Tibial artery (tissue), 4 donors: ENCODE measurements at regions not wholly inside any gene's neighbourhood (a gene's known extent, or its start where the extent isn't known, plus 50 kb on each side); places are given as distances from the start of the nearest gene placed in this dataset.
"Not testable (repeated sequence)": the region's sequence is repeated elsewhere in the genome, so short reads cannot be mapped to it uniquely, and the experiment has no call there.

Experiments
- DNase-seq, 2 donors: peaks; one replicate each; pipeline ENCODE4 v3.0.0-alpha.2; 2019
- H3K27ac ChIP-seq, 2 donors: fragments of 200-600 bp; sonication (generic) in 1 of 2; 1 replicate in 1 of 2; 2 replicates in 1 of 2; pipeline ENCODE4 v1.5.1; 2018 to 2019; ENCODE audit warnings: mild to moderate bottlenecking in 1 of 2
- H3K27me3 ChIP-seq, 2 donors: fragments of 200-600 bp; sonication (generic) in 1 of 2; one replicate each; pipeline versions ENCODE4 v1.5.1 to v1.6.0; 2016 to 2019
- H3K36me3 ChIP-seq, 3 donors: fragments of 200-600 bp; sonication (generic) in 2 of 3; one replicate each; pipeline ENCODE4 v1.5.1; 2016 to 2019; ENCODE audit warnings: mild to moderate bottlenecking in 2 of 3
- H3K4me1 ChIP-seq, 4 donors: fragments of 200-600 bp; sonication (generic) in 2 of 4; 1 replicate in 3 of 4; 2 replicates in 1 of 4; pipeline ENCODE4 v1.5.1; 2016 to 2019
- H3K4me3 ChIP-seq, 2 donors: fragments of 200-600 bp; sonication (generic) in 1 of 2; 1 replicate in 1 of 2; 2 replicates in 1 of 2; pipeline ENCODE4 v1.5.1; 2018 to 2019; ENCODE audit warnings: mild to moderate bottlenecking in 2 of 2
- H3K9me3 ChIP-seq, 3 donors: fragments of 200-600 bp; sonication (generic) in 1 of 3; one replicate each; pipeline ENCODE4 v1.5.1; 2016 to 2019
- intact Hi-C: fragments of 100-400 bp; cut with DNase I; formaldehyde crosslinking; loops from one replicate; pipeline ENCODE4 v1.15.0; 2023; ENCODE audit warnings: low total_unique reads
- TF ChIP-seq, protein P1 (sequence below), 2 experiments: fragments of 200-600 bp in 1 of 2; fragments of 450-650 bp in 1 of 2; IDR thresholded peaks; one replicate each; pipeline ENCODE4 v1.5.1; 2017 to 2019; ENCODE audit warnings: antibody characterized with exemption in 2 of 2, mild to moderate bottlenecking in 1 of 2, moderate library complexity in 1 of 2

DNA sequence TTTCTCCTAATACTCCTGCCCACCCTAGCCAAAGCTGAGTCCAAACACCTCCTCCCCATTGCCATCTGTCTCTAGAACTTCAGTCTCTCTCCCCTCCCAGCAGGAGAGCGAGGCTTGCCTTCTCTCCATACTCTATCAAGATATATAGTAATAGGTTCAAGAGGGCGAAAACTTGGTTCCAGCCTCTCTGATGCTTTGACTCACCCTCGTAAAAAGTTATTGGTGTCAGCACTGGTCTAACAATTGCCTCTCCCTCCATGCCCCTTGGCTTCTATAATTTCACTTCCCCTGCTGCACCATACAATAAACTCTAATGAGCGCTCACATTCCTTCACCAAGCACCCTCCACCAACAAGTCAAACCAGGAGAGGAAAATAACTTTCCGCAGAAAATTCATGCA is 797.3 kb downstream of the BCL11A start:
- no peak overlapping the region for H3K27ac ChIP-seq
- TF ChIP-seq, protein P1, sequence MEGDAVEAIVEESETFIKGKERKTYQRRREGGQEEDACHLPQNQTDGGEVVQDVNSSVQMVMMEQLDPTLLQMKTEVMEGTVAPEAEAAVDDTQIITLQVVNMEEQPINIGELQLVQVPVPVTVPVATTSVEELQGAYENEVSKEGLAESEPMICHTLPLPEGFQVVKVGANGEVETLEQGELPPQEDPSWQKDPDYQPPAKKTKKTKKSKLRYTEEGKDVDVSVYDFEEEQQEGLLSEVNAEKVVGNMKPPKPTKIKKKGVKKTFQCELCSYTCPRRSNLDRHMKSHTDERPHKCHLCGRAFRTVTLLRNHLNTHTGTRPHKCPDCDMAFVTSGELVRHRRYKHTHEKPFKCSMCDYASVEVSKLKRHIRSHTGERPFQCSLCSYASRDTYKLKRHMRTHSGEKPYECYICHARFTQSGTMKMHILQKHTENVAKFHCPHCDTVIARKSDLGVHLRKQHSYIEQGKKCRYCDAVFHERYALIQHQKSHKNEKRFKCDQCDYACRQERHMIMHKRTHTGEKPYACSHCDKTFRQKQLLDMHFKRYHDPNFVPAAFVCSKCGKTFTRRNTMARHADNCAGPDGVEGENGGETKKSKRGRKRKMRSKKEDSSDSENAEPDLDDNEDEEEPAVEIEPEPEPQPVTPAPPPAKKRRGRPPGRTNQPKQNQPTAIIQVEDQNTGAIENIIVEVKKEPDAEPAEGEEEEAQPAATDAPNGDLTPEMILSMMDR (IDR thresholded peaks at IDR 0.05): no peak
- no peaks in the 10 kb centered on the region for H3K36me3 ChIP-seq
- no peaks in the 10 kb centered on the region for H3K9me3 ChIP-seq
- intact Hi-C loops: no loop called here
- H3K4me3 ChIP-seq: no peak overlapping the region
- DNase-seq: no peak
- H3K27me3 ChIP-seq: no peaks in the 10 kb centered on the region
- H3K4me1 ChIP-seq: no peaks in the 10 kb centered on the region

DNA sequence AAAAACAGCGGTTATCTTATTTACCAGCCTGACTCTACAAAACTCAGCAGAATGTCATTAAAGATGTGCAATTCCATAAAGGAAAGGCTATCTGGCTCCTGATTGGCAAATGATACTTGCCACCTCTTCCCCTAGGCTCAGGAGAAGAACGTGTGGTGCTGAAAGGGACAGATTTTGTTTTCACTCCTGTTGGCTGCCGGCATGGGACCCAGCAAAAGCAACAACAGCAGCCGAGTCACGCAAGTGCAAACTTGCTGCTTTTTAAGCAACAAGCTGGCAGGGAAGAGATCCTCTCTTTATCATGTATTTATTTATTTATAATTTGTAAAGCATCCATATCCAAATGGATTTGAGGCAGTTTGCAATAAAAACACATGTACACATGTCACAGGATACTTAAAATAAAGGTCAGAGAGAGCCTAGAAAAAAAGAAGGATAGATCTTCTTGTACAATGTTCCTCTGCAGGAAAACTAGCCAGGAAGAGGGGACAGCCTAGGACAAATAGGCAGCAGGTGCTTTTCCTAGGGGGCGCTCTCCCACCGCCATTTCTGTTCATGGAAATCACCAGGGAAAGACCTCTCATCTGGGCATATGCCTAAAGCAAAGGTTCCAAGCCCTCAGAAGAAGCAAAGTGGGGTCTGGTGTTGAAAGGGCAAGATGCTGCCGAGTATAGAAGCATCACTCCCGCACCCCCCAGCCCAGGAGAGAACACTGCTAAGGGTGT is 799.3 kb downstream of the BCL11A start:
- Histone ChIP-seq H3K4me1 (no peaks in the 10 kb centered on the region), H3K4me3 (no peak overlapping the region), H3K9me3 (no peaks in the 10 kb centered on the region), H3K36me3 (no peaks in the 10 kb centered on the region), H3K27me3 (no peaks in the 10 kb centered on the region), H3K27ac (no peak overlapping the region)
- DNase-seq: no peak
- intact Hi-C loops: no loop called here
- TF ChIP-seq, protein P1 (IDR thresholded peaks at IDR 0.05): no peak

DNA sequence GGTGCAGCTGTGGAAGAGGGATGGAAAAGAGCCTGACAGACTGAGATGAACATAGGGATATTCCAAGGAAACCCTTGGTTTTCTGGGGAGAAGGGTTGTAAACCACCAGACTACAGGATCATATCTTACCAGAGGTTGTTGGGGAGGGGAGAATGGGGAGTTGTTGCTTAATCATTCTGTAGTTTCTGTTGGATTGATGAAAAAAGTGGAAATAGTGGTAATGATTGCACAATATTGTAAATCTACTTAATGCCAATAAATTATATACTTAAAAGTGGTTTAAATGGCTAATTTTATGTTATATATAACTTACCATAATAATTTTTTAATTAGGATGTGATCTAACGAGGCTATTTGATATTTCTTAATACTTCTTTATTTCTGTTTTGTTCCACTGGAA is 800.9 kb downstream of the BCL11A start:
- H3K27ac ChIP-seq: no peak overlapping the region
- intact Hi-C loops: no loop called here
- no peak for DNase-seq
- H3K27me3 ChIP-seq: no peaks in the 10 kb centered on the region
- no peak overlapping the region for H3K4me3 ChIP-seq
- H3K4me1 ChIP-seq: no peaks in the 10 kb centered on the region
- no peaks in the 10 kb centered on the region for H3K9me3 ChIP-seq
- no peaks in the 10 kb centered on the region for H3K36me3 ChIP-seq
- TF ChIP-seq, protein P1 (IDR thresholded peaks at IDR 0.05): no peak

- no peaks in the 10 kb centered on the region for H3K9me3 ChIP-seq
- no peaks in the 10 kb centered on the region for H3K36me3 ChIP-seq
- TF ChIP-seq, protein P1 (IDR thresholded peaks at IDR 0.05): no peak
- intact Hi-C loops: no loop called here
- DNase-seq: no peak
- no peak overlapping the region for H3K27ac ChIP-seq
- no peaks in the 10 kb centered on the region for H3K4me1 ChIP-seq
- no peaks in the 10 kb centered on the region for H3K27me3 ChIP-seq
- H3K4me3 ChIP-seq: no peak overlapping the region
Measured at GRCh38 chr2:59752071-59752470, 801.4 kb downstream of the BCL11A start.

- H3K9me3 ChIP-seq, H3K4me3 ChIP-seq, DNase-seq, H3K27ac ChIP-seq, H3K4me1 ChIP-seq, H3K27me3 ChIP-seq, H3K36me3 ChIP-seq, intact Hi-C loops: not testable (repeated sequence)
Measured at GRCh38 chr2:59751214-59751613, 802.2 kb downstream of the BCL11A start.

DNA sequence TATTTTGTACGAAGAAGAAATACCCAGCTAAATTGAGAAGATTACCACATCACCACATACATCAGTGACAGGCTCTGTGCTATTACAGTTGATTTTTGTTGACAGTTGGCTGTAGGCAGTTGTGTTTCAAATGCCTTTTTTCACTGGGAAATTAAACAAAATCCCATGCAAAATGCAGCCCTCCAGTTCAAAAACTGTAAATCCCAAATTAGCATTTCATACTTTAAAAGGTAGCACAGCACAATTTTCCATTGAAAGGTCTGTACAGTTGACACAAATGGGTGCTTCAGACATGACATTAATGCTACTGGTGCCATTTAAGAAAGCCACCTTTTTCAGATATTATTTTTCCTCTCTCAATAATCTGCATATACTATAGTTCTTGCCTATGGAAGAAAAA is 807.2 kb downstream of the BCL11A start:
- Histone ChIP-seq H3K27ac (no peak overlapping the region), H3K36me3 (no peaks in the 10 kb centered on the region)
- intact Hi-C loops: no loop called here

More for the DNA sequence above, 807.2 kb downstream of the BCL11A start:
- Histone ChIP-seq H3K4me3 (no peak overlapping the region), H3K27me3 (no peaks in the 10 kb centered on the region), H3K9me3 (no peaks in the 10 kb centered on the region), H3K4me1 (no peaks in the 10 kb centered on the region)
- DNase-seq: no peak
- TF ChIP-seq, protein P1 (IDR thresholded peaks at IDR 0.05): no peak
